Right atrium auricular region (tissue), 2 donors: ENCODE measurements at regions not wholly inside any gene's neighbourhood (a gene's known extent, or its start where the extent isn't known, plus 50 kb on each side); places are given as distances from the start of the nearest gene placed in this dataset.

Source experiments
- DNase-seq: peaks from one replicate; pipeline ENCODE4 v3.0.0-alpha.2; 2019; ENCODE audit warnings: low spot score
- H3K27ac ChIP-seq, 2 donors: fragments of 200-600 bp; sonication (generic); 1 replicate in 1 of 2; 2 replicates in 1 of 2; pipeline ENCODE4 v1.5.1; 2016 to 2019
- H3K27me3 ChIP-seq, 2 donors: fragments of 200-600 bp; sonication (generic); one replicate each; pipeline versions ENCODE4 v1.5.1 to v1.6.0; 2017 to 2019
- H3K36me3 ChIP-seq: fragments of 200-600 bp; sonication (generic); one replicate; pipeline ENCODE4 v1.5.1; 2016
- H3K4me1 ChIP-seq, 2 donors: fragments of 200-600 bp; sonication (generic); one replicate each; pipeline versions ENCODE4 v1.5.1 to v1.6.0; 2017 to 2019
- H3K4me3 ChIP-seq, 2 donors: fragments of 200-600 bp; sonication (generic); 1 replicate in 1 of 2; 2 replicates in 1 of 2; pipeline ENCODE4 v1.5.1; 2017 to 2019; ENCODE audit warnings: mild to moderate bottlenecking in 1 of 2, moderate library complexity in 1 of 2
- H3K9me3 ChIP-seq, 2 donors: fragments of 200-600 bp; sonication (generic); one replicate each; pipeline ENCODE4 v1.5.1; 2019
- TF ChIP-seq, protein P1 (sequence below), 2 donors: fragments of 200-600 bp; sonication (generic); IDR thresholded peaks; one replicate each; pipeline ENCODE4 v1.5.1; 2019; ENCODE audit warnings: antibody characterized with exemption in 2 of 2

DNA sequence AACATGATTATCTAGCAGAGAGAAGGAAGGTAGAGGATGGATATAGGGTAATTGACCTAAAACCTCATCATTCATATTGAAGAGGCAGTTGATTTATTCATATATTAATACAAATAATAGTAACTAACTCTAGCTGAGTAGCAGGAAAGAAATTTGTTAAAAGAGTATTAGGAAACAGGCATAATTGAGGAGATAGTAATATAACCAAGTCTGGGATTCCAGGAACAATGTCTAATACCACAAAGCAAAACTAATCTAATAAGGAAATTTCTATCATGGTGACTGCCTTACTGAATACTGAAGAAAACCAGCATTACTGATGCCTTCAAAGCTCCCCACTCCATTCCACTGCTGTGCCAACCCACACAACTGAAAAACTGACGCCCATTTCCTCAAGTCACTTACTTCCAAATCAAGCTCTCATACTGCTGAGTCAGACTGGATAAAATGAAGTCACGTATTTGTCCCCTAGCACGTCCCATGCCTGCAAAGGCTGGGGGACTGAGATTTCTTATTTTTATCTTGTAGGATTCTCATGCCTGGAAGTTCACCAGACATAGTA lies 153.9 kb downstream of the SMC2 start:
- H3K36me3 ChIP-seq = no peaks in the 10 kb centered on the region
- H3K9me3 ChIP-seq = peaks cover 0 to 7% of the 10 kb centered on the region in 2 donors
- no peak for DNase-seq
- TF ChIP-seq, protein P1, sequence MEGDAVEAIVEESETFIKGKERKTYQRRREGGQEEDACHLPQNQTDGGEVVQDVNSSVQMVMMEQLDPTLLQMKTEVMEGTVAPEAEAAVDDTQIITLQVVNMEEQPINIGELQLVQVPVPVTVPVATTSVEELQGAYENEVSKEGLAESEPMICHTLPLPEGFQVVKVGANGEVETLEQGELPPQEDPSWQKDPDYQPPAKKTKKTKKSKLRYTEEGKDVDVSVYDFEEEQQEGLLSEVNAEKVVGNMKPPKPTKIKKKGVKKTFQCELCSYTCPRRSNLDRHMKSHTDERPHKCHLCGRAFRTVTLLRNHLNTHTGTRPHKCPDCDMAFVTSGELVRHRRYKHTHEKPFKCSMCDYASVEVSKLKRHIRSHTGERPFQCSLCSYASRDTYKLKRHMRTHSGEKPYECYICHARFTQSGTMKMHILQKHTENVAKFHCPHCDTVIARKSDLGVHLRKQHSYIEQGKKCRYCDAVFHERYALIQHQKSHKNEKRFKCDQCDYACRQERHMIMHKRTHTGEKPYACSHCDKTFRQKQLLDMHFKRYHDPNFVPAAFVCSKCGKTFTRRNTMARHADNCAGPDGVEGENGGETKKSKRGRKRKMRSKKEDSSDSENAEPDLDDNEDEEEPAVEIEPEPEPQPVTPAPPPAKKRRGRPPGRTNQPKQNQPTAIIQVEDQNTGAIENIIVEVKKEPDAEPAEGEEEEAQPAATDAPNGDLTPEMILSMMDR (IDR thresholded peaks at IDR 0.05) = no peak
- H3K27me3 ChIP-seq = no peaks in the 10 kb centered on the region
- H3K27ac ChIP-seq = no peak overlapping the region
- no peaks in the 10 kb centered on the region for H3K4me1 ChIP-seq
- H3K4me3 ChIP-seq = no peak overlapping the region

DNA sequence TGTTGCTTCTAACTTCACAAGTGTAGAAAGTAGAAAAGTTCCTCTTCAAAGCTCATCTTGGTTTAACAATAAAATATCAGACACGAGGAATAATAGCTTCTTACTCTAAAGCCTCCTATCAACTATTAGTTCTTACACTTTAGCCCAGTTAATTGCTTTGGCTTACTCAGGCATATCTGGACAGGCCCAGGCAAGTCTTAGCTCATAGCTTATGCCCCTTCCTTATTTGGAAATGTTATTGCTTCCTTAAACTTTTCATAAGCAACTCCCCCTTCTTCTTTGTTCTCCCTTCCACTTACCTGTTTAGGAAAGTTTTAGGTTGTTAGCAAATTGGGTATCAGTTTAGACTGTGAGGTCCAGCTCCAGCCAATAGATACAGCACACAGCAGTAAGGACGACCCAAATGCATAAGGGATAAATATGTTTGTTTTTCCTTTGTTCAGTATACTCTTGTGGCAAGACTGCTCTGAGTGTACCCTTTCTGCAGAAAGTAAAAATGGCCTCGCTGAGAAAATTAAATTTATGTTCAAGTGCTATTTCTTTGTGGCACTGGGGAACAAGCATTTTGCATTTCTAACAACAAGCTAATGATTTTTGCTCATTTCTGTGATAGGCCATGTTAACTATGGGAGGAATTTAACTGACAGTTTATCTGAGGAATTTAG lies 162.1 kb downstream of the SMC2 start:
- H3K27me3 ChIP-seq = no peaks in the 10 kb centered on the region
- H3K4me1 ChIP-seq = no peaks in the 10 kb centered on the region
- no peaks in the 10 kb centered on the region for H3K36me3 ChIP-seq
- H3K27ac ChIP-seq = no peak overlapping the region
- DNase-seq = no peak
- H3K9me3 ChIP-seq = peaks cover 0 to 18% of the 10 kb centered on the region in 2 donors
- H3K4me3 ChIP-seq = no peak overlapping the region
- TF ChIP-seq, protein P1 (IDR thresholded peaks at IDR 0.05) = no peak

DNA sequence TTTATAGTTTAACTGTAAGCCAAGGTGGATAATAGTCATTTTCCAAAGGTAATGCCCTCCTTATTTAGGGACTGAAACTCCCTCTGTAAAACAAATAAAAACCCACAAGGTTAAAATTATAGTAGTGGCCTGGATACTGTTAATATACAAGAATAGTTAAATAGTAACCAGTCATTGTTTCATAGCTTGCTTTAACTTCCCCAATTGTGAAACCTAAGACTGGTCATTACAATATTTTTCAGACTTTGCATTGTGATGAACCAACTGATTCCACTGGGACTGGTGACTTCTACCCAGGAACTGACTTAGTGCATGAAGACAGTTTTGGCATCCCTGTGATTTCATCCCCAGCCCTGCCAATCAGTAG lies 162.6 kb downstream of the SMC2 start:
- H3K36me3 ChIP-seq = no peaks in the 10 kb centered on the region
- DNase-seq = no peak
- no peak overlapping the region for H3K4me3 ChIP-seq
- H3K9me3 ChIP-seq = peaks cover 0 to 18% of the 10 kb centered on the region in 2 donors
- TF ChIP-seq, protein P1 (IDR thresholded peaks at IDR 0.05) = no peak
- no peaks in the 10 kb centered on the region for H3K27me3 ChIP-seq
- no peak overlapping the region for H3K27ac ChIP-seq
- H3K4me1 ChIP-seq = no peaks in the 10 kb centered on the region

DNA sequence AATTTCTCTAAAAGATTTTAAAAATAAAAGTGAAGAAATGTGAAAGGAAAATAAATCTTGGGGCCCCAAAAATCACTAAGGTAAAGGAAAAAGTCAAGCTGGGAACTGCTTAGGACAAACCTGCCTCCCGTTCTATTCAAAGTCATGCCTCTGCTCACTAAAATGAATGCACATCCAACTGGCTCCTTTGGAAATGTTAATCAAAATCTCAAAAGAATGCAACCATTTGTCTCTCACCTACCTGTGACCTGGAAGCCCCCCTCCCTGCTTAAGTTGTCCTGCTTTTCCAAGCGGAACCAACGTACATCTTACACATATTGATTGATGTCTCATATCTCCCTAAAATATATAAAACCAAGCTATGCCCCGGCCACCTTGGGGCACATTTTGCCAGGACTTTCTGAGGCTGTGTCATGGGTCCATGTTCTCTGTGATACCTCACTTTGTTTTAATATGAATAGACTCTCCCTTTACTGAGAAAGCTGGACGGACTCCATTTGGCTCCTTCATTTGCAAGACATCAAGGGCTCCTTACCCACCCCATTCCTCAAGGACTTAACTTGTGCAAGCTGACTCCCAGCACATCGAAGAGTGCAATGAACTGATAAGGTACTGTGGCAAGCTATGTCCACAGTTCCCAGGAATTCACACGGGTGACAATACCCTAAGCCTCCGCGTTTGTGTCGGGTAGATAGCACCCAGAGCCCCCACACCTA lies 164.3 kb downstream of the SMC2 start:
- H3K27ac ChIP-seq = no peak overlapping the region
- TF ChIP-seq, protein P1 (IDR thresholded peaks at IDR 0.05) = no peak
- no peaks in the 10 kb centered on the region for H3K27me3 ChIP-seq
- H3K9me3 ChIP-seq = peaks cover 0 to 7% of the 10 kb centered on the region in 2 donors
- no peaks in the 10 kb centered on the region for H3K36me3 ChIP-seq
- no peak overlapping the region for H3K4me3 ChIP-seq
- H3K4me1 ChIP-seq = no peaks in the 10 kb centered on the region
- no peak for DNase-seq

DNA sequence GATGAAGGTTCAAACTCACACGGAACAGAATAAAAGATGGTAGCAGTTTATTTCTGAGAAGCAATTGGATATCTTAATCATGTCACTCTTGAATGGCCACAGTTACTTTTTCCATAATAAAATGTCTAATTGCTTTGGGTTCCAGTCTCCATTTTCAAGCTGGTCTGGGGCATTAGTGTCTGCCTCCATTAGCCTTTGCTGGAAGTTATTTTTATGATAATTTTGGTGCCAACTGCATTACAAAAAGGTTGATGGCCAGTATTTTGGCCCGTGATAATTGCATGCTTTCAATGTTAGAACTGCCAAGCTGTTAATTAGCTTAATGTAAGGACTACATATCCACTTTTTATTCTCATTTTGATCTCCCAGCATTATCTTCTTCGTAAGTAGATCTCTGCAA lies 165.9 kb downstream of the SMC2 start:
- peaks cover 0 to 3% of the 10 kb centered on the region in 2 donors for H3K9me3 ChIP-seq
- no peaks in the 10 kb centered on the region for H3K4me1 ChIP-seq
- H3K4me3 ChIP-seq = no peak overlapping the region
- TF ChIP-seq, protein P1 (IDR thresholded peaks at IDR 0.05) = no peak
- H3K36me3 ChIP-seq = no peaks in the 10 kb centered on the region
- H3K27me3 ChIP-seq = no peaks in the 10 kb centered on the region
- DNase-seq = no peak
- no peak overlapping the region for H3K27ac ChIP-seq
